Panc1 (cell line): ENCODE measurements at regions not wholly inside any gene's neighbourhood (a gene's known extent, or its start where the extent isn't known, plus 50 kb on each side); places are given as distances from the start of the nearest gene placed in this dataset.

Experiments used
- ATAC-seq: fragments of 200-7000 bp; cut with Tn5 transposase; 2 replicates; pipeline ENCODE4 v1.9.1; 2020; ENCODE audit warnings: mild to moderate bottlenecking, moderate library complexity
- BruUV-seq: library from RNA; stranded (reverse); fragments of 400-500 nt; replicated peaks from 2 replicates; lab custom pipeline; 2021; lab: Mats Ljungman, UMichigan
- CTCF ChIA-PET: fragments of 300-600 bp; sonication (Branson Sonifier 250); formaldehyde crosslinking; loops from one replicate; lab custom pipeline; 2022; ENCODE audit warnings: antibody characterized with exemption; lab: Charles Lee
- POLR2A ChIA-PET: fragments of 300-600 bp; sonication (Branson Sonifier 250); formaldehyde crosslinking; loops from one replicate; lab custom pipeline; 2022; ENCODE audit warnings: antibody characterized with exemption; lab: Charles Lee
- DNase-seq: peaks from one replicate; pipeline ENCODE4 v3.0.0-alpha.2; 2010; ENCODE audit warnings: low read depth, low spot score
- H3K27ac ChIP-seq: 2 replicates; pipeline ENCODE4 v1.5.1; 2011; ENCODE audit warnings: mild to moderate bottlenecking, low read length, inconsistent platforms
- H3K27me3 ChIP-seq: fragments of 200-500 bp; sonication (Bioruptor generic); 2 replicates; pipeline ENCODE4 v1.6.0; 2014; ENCODE audit warnings: low read length, inconsistent platforms; ENCODE audit not compliant: control insufficient read depth, insufficient read depth
- H3K36me3 ChIP-seq: fragments of 200-500 bp; sonication (Bioruptor generic); 2 replicates; pipeline ENCODE4 v1.5.1; 2014; ENCODE audit warnings: inconsistent platforms, mild to moderate bottlenecking, low read length, moderate library complexity; ENCODE audit not compliant: control insufficient read depth, insufficient read depth
- H3K4me1 ChIP-seq: 2 replicates; pipeline ENCODE4 v1.5.1; 2011; ENCODE audit warnings: inconsistent platforms, mild to moderate bottlenecking, low read length, moderate library complexity; ENCODE audit not compliant: control insufficient read depth, insufficient read depth
- H3K4me3 ChIP-seq, 2 experiments: 2 replicates each; pipeline ENCODE4 v1.5.1; 2011 to 2012; ENCODE audit warnings: low read depth in 2 of 2, low read length in 2 of 2, mild to moderate bottlenecking in 2 of 2, inconsistent platforms in 1 of 2, moderate library complexity in 1 of 2
- H3K9me3 ChIP-seq: fragments of 200-500 bp; sonication (Bioruptor generic); 2 replicates; pipeline ENCODE4 v1.5.1; 2014; ENCODE audit warnings: low read depth, mild to moderate bottlenecking, inconsistent platforms, low read length, moderate library complexity; ENCODE audit not compliant: control insufficient read depth, insufficient read depth
- POLR2AphosphoS5 ChIP-seq: IDR thresholded peaks from 2 replicates; pipeline ENCODE4 v1.6.1; 2012; ENCODE audit warnings: mild to moderate bottlenecking, low read depth, low read length, moderate library complexity
- SIN3A ChIP-seq: IDR thresholded peaks from 2 replicates; pipeline ENCODE4 v1.6.1; 2012; ENCODE audit warnings: low read depth, mild to moderate bottlenecking, low read length, moderate library complexity, borderline replicate concordance; ENCODE audit not compliant: insufficient read depth
- TCF7L2 ChIP-seq: IDR thresholded peaks from 2 replicates; pipeline ENCODE4 v1.6.1; 2011; ENCODE audit warnings: mild to moderate bottlenecking, low read depth, low read length, inconsistent platforms
- in situ Hi-C: cut with HindIII; loops from 2 replicates; pipeline ENCODE4 v1.10.0; 2016; ENCODE audit warnings: low sequenced_read_pairs, low pct_unique_long_range_greater_than_20kb
- intact Hi-C: fragments of 100-400 bp; cut with micrococcal nuclease; formaldehyde crosslinking; loops from one replicate; pipeline ENCODE4 v1.10.0; 2022; ENCODE audit not compliant: unreplicated experiment
- TF ChIP-seq, protein P1 (sequence below), 2 experiments: IDR thresholded peaks; 2 replicates each; pipeline ENCODE4 v1.6.1; 2011 to 2012; ENCODE audit warnings: low read depth in 2 of 2, control low read depth in 1 of 2, low read length in 1 of 2, mild to moderate bottlenecking in 1 of 2, moderate library complexity in 1 of 2; ENCODE audit not compliant: insufficient read depth in 1 of 2
- TF ChIP-seq, protein P2 (sequence below): fragments of 450-650 bp; IDR thresholded peaks from 2 replicates; pipeline ENCODE4 v1.5.1; 2017; ENCODE audit warnings: mild to moderate bottlenecking

DNA sequence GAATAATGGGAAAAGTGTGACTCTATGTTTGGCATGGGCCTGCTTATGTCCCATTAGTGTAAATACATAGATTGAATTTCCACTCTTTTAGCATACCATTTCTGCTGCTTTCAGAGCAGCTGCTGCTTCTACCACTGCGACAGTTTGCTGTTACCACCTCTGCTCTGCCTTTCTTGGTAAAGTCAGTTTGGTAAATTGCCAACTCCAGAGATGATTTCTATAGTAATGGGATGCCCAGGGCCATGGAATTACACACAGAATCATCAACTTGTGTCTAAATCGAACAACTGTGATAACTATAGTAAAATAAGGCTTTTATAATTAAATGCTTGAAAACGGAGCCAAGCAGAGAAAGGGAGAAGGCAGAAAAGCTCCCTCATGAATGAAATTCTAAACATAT lies 168.4 kb upstream of the VEPH1 start:
- H3K4me3 ChIP-seq = no peak overlapping the region
- no peaks in the 10 kb centered on the region for H3K27me3 ChIP-seq
- no peaks in the 10 kb centered on the region for H3K36me3 ChIP-seq
- DNase-seq (no peak), ATAC-seq (no peak)
- BruUV-seq = no TSS peak
- CTCF ChIA-PET = no interaction called here
- TF ChIP-seq SIN3A (no peak), POLR2AphosphoS5 (no peak), TCF7L2 (no peak)
- TF ChIP-seq, protein P1, sequence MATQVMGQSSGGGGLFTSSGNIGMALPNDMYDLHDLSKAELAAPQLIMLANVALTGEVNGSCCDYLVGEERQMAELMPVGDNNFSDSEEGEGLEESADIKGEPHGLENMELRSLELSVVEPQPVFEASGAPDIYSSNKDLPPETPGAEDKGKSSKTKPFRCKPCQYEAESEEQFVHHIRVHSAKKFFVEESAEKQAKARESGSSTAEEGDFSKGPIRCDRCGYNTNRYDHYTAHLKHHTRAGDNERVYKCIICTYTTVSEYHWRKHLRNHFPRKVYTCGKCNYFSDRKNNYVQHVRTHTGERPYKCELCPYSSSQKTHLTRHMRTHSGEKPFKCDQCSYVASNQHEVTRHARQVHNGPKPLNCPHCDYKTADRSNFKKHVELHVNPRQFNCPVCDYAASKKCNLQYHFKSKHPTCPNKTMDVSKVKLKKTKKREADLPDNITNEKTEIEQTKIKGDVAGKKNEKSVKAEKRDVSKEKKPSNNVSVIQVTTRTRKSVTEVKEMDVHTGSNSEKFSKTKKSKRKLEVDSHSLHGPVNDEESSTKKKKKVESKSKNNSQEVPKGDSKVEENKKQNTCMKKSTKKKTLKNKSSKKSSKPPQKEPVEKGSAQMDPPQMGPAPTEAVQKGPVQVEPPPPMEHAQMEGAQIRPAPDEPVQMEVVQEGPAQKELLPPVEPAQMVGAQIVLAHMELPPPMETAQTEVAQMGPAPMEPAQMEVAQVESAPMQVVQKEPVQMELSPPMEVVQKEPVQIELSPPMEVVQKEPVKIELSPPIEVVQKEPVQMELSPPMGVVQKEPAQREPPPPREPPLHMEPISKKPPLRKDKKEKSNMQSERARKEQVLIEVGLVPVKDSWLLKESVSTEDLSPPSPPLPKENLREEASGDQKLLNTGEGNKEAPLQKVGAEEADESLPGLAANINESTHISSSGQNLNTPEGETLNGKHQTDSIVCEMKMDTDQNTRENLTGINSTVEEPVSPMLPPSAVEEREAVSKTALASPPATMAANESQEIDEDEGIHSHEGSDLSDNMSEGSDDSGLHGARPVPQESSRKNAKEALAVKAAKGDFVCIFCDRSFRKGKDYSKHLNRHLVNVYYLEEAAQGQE (IDR thresholded peaks at IDR 0.05; ENCODE audit: insufficient read depth in 1 of 2, low read depth in 2 of 2, low read length in 1 of 2) = no peak
- TF ChIP-seq, protein P2, sequence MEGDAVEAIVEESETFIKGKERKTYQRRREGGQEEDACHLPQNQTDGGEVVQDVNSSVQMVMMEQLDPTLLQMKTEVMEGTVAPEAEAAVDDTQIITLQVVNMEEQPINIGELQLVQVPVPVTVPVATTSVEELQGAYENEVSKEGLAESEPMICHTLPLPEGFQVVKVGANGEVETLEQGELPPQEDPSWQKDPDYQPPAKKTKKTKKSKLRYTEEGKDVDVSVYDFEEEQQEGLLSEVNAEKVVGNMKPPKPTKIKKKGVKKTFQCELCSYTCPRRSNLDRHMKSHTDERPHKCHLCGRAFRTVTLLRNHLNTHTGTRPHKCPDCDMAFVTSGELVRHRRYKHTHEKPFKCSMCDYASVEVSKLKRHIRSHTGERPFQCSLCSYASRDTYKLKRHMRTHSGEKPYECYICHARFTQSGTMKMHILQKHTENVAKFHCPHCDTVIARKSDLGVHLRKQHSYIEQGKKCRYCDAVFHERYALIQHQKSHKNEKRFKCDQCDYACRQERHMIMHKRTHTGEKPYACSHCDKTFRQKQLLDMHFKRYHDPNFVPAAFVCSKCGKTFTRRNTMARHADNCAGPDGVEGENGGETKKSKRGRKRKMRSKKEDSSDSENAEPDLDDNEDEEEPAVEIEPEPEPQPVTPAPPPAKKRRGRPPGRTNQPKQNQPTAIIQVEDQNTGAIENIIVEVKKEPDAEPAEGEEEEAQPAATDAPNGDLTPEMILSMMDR = no peak
- in situ Hi-C loops = no loop called here
- no peak overlapping the region for H3K27ac ChIP-seq
- H3K4me1 ChIP-seq = no peaks in the 10 kb centered on the region
- intact Hi-C loops = no loop called here
- no peaks in the 10 kb centered on the region for H3K9me3 ChIP-seq
- POLR2A ChIA-PET = no interaction called here

DNA sequence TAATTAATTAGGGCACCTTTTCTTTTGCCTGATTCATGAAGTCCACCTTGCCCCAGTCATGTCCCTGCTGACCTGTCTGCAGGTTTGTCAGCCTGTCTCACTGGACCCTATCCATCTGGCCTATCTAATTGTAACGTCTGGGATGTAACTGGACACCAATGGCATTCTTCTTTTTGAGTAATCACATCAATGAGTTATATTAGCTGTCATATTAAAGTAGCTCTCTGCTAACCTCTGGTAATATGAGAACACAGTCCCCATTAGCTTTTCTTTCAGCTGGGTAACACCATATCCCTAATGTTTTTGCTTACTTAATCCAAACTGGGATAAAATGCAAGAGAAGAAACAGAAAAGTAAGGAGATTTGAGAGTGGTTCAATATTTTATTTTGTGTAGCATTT lies 166.2 kb upstream of the VEPH1 start:
- Histone ChIP-seq H3K27ac (no peak overlapping the region), H3K27me3 (no peaks in the 10 kb centered on the region), H3K9me3 (no peaks in the 10 kb centered on the region), H3K4me3 (no peak overlapping the region), H3K36me3 (no peaks in the 10 kb centered on the region), H3K4me1 (no peaks in the 10 kb centered on the region)
- CTCF ChIA-PET = no interaction called here
- intact Hi-C loops (no loop called here), in situ Hi-C loops (no loop called here)
- POLR2A ChIA-PET = no interaction called here
- TF ChIP-seq TCF7L2 (no peak), POLR2AphosphoS5 (no peak), SIN3A (no peak)
- TF ChIP-seq, protein P1 (IDR thresholded peaks at IDR 0.05; ENCODE audit: insufficient read depth in 1 of 2, low read depth in 2 of 2, low read length in 1 of 2) = no peak
- TF ChIP-seq, protein P2 = no peak
- no TSS peak for BruUV-seq
- DNase-seq (no peak), ATAC-seq (no peak)
